DND-41 (cell line): ENCODE measurements at regions not wholly inside any gene's neighbourhood (a gene's known extent, or its start where the extent isn't known, plus 50 kb on each side); places are given as distances from the start of the nearest gene placed in this dataset.
"Not testable (repeated sequence)": the region's sequence is repeated elsewhere in the genome, so short reads cannot be mapped to it uniquely, and the experiment has no call there.

Source experiments
- ATAC-seq: fragments of 200-7000 bp; cut with Tn5 transposase; 3 replicates; pipeline ENCODE4 v1.9.1; 2021; ENCODE audit warnings: low read depth; ENCODE audit not compliant: insufficient read depth
- DNase-seq: peaks from one replicate; pipeline ENCODE4 v3.0.0-alpha.2; 2020
- H2AFZ ChIP-seq: 2 replicates; pipeline ENCODE4 v1.6.0; 2012; ENCODE audit warnings: low read depth, low read length
- H3K27ac ChIP-seq: 2 replicates; pipeline ENCODE4 v1.5.1; 2012; ENCODE audit warnings: low read length, inconsistent platforms
- H3K27me3 ChIP-seq: fragments of 200-600 bp; sonication (generic); 2 replicates; pipeline ENCODE4 v1.6.0; 2012; ENCODE audit warnings: low read length, mild to moderate bottlenecking, inconsistent platforms; ENCODE audit not compliant: insufficient read depth, poor library complexity
- H3K36me3 ChIP-seq: 2 replicates; pipeline ENCODE4 v1.5.1; 2012; ENCODE audit warnings: low read length, inconsistent platforms; ENCODE audit not compliant: insufficient read depth
- H3K4me1 ChIP-seq: 2 replicates; pipeline ENCODE4 v1.5.1; 2012; ENCODE audit warnings: mild to moderate bottlenecking, low read length; ENCODE audit not compliant: insufficient read depth
- H3K4me2 ChIP-seq: 2 replicates; pipeline ENCODE4 v1.6.0; 2012; ENCODE audit warnings: mild to moderate bottlenecking, moderate library complexity, low read length, inconsistent platforms; ENCODE audit not compliant: insufficient read depth
- H3K4me3 ChIP-seq, 2 experiments: fragments of 200-600 bp in 1 of 2; shearing (Covaris generic) in 1 of 2; 2 replicates each; pipeline ENCODE4 v1.5.1; 2012 to 2016; ENCODE audit warnings: inconsistent platforms in 2 of 2, low read length in 2 of 2, mild to moderate bottlenecking in 2 of 2, low read depth in 1 of 2, moderate library complexity in 1 of 2
- H3K79me2 ChIP-seq: 2 replicates; pipeline ENCODE4 v1.6.0; 2012; ENCODE audit warnings: low read length, inconsistent platforms; ENCODE audit not compliant: insufficient read depth
- H3K9ac ChIP-seq: 2 replicates; pipeline ENCODE4 v1.6.0; 2012; ENCODE audit warnings: low read depth, mild to moderate bottlenecking, inconsistent platforms, low read length, moderate library complexity
- H3K9me3 ChIP-seq: 2 replicates; pipeline ENCODE4 v1.5.1; 2012; ENCODE audit warnings: low read length, moderate library complexity, mild to moderate bottlenecking, inconsistent platforms; ENCODE audit not compliant: insufficient read depth, severe bottlenecking
- H4K20me1 ChIP-seq: 2 replicates; pipeline ENCODE4 v1.6.0; 2012; ENCODE audit warnings: low read length; ENCODE audit not compliant: insufficient read depth
- CTCF ChIP-seq: IDR thresholded peaks from 2 replicates; pipeline ENCODE4 v1.5.1; 2012; ENCODE audit warnings: borderline replicate concordance, low read length, moderate library complexity, mild to moderate bottlenecking; ENCODE audit not compliant: poor library complexity, severe bottlenecking; ENCODE audit errors: extremely low read depth
- EZH2 ChIP-seq: IDR thresholded peaks from 3 replicates; pipeline ENCODE4 v1.6.1; 2012; ENCODE audit warnings: borderline replicate concordance, low read depth, mild to moderate bottlenecking, moderate library complexity, low read length, inconsistent platforms; ENCODE audit not compliant: severe bottlenecking

- H3K36me3 ChIP-seq: no peaks in the 10 kb centered on the region
- H2AFZ ChIP-seq: no peak overlapping the region
- DNase-seq (no peak), ATAC-seq (no peak)
- no peaks in the 10 kb centered on the region for H4K20me1 ChIP-seq
- H3K27ac ChIP-seq: no peak overlapping the region
- H3K9me3 ChIP-seq: no peaks in the 10 kb centered on the region
- no peak overlapping the region for H3K4me3 ChIP-seq
- H3K79me2 ChIP-seq: no peaks in the 10 kb centered on the region
- H3K4me2 ChIP-seq: no peak overlapping the region
- no peaks in the 10 kb centered on the region for H3K27me3 ChIP-seq
- no peak overlapping the region for H3K9ac ChIP-seq
- TF ChIP-seq EZH2 (no peak), CTCF (no peak)
- no peaks in the 10 kb centered on the region for H3K4me1 ChIP-seq
Measured at GRCh38 chr7:82579047-82579446, 135.5 kb upstream of the CACNA2D1 start.

- no peak overlapping the region for H3K4me2 ChIP-seq
- no peak overlapping the region for H3K27ac ChIP-seq
- ATAC-seq (no peak), DNase-seq (no peak)
- H3K79me2 ChIP-seq: no peaks in the 10 kb centered on the region
- H3K9me3 ChIP-seq: no peaks in the 10 kb centered on the region
- no peaks in the 10 kb centered on the region for H3K4me1 ChIP-seq
- no peak overlapping the region for H3K4me3 ChIP-seq
- H3K27me3 ChIP-seq: no peaks in the 10 kb centered on the region
- no peak overlapping the region for H3K9ac ChIP-seq
- H3K36me3 ChIP-seq: no peaks in the 10 kb centered on the region
- H2AFZ ChIP-seq: no peak overlapping the region
- TF ChIP-seq EZH2: no peak
- TF ChIP-seq CTCF: no peak
- no peaks in the 10 kb centered on the region for H4K20me1 ChIP-seq
Measured at GRCh38 chr7:82578430-82578829, 134.9 kb upstream of the CACNA2D1 start.

- Histone ChIP-seq H3K36me3 (no peaks in the 10 kb centered on the region), H3K9ac (no peak overlapping the region), H3K4me2 (no peak overlapping the region), H3K27ac (no peak overlapping the region), H3K4me3 (no peak overlapping the region), H2AFZ (no peak overlapping the region), H3K27me3 (peaks cover 3% of the 10 kb centered on the region), H3K4me1 (no peaks in the 10 kb centered on the region), H4K20me1 (no peaks in the 10 kb centered on the region), H3K9me3 (no peaks in the 10 kb centered on the region), H3K79me2 (no peaks in the 10 kb centered on the region)
- peak; percentile 97 for ATAC-seq
- peak; percentile 80 for DNase-seq
- TF ChIP-seq EZH2 (no peak), CTCF (peak; percentile 90)
Measured at GRCh38 chr7:82572195-82572880, 128.8 kb upstream of the CACNA2D1 start.

GRCh38 chr7:82571047-82571446, 127.5 kb upstream of the CACNA2D1 start:
- not testable (repeated sequence) for H3K4me2 ChIP-seq, H3K9me3 ChIP-seq, H3K9ac ChIP-seq, H4K20me1 ChIP-seq, H2AFZ ChIP-seq, H3K27me3 ChIP-seq, DNase-seq, H3K79me2 ChIP-seq, H3K36me3 ChIP-seq, H3K27ac ChIP-seq, ATAC-seq, H3K4me3 ChIP-seq, H3K4me1 ChIP-seq
